Cardiac fibroblast (primary cell): ENCODE measurements at regions not wholly inside any gene's neighbourhood (a gene's known extent, or its start where the extent isn't known, plus 50 kb on each side); places are given as distances from the start of the nearest gene placed in this dataset.

ENCODE experiments used
- DNase-seq, 2 donors: peaks; one replicate each; pipeline versions ENCODE4 v3.0.0 to v3.0.0-alpha.2; 2010; ENCODE audit warnings: low read depth in 2 of 2
- H3K4me3 ChIP-seq, 2 donors: replicated peaks in 1 of 2; 1 replicate in 1 of 2; 2 replicates in 1 of 2; pipeline ENCODE4 v1.5.1; 2011; ENCODE audit warnings: low read depth in 2 of 2, low read length in 2 of 2, mild to moderate bottlenecking in 2 of 2, moderate library complexity in 1 of 2
- TF ChIP-seq, protein P1 (sequence below): IDR thresholded peaks from one replicate; pipeline ENCODE4 v1.5.1; 2011; ENCODE audit warnings: low read depth, mild to moderate bottlenecking, low read length, inconsistent platforms

DNA sequence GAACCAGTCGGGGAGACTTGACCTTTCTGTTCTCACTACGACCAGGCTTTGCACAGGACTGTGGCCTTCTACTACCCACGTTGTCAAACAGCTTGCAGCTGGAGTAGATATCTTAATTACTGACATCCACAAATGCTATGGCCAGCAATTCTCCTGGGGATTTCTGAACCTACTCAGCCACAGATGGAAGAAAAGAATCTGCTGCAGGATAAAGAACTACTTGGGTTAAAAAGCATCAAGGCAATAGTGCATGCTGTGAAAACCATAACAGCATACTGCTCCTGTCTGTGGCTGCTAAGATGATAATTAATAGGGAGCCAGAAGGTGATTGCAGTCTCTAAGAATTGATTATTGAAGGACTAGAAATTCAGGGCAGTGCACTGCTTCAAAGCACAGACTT, 859.2 kb upstream of the SEMA6D start:
- TF ChIP-seq, protein P1, sequence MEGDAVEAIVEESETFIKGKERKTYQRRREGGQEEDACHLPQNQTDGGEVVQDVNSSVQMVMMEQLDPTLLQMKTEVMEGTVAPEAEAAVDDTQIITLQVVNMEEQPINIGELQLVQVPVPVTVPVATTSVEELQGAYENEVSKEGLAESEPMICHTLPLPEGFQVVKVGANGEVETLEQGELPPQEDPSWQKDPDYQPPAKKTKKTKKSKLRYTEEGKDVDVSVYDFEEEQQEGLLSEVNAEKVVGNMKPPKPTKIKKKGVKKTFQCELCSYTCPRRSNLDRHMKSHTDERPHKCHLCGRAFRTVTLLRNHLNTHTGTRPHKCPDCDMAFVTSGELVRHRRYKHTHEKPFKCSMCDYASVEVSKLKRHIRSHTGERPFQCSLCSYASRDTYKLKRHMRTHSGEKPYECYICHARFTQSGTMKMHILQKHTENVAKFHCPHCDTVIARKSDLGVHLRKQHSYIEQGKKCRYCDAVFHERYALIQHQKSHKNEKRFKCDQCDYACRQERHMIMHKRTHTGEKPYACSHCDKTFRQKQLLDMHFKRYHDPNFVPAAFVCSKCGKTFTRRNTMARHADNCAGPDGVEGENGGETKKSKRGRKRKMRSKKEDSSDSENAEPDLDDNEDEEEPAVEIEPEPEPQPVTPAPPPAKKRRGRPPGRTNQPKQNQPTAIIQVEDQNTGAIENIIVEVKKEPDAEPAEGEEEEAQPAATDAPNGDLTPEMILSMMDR: no peak
- no peak for DNase-seq

DNA sequence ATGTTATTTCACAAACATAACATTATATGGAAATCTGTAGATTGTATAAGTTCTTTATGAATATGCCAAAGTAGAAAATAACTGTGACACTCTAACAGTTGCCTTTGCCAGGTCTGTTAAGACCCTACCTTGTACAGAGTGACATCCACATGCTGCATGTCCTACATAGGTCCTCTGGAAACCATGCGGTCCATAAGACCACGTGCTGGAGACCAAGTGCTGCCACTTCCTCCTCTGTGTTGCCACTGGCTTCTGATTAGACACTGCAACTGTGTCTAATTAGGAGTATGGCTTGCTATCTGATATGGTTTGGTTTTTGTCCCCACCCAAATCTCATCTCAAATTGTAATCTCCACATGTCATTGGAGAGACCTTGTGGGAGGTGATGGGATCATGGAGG, 855.5 kb upstream of the SEMA6D start:
- no peak overlapping the region for H3K4me3 ChIP-seq
- TF ChIP-seq, protein P1: no peak
- no peak for DNase-seq

More for the DNA sequence above, 859.2 kb upstream of the SEMA6D start:
- H3K4me3 ChIP-seq: no peak overlapping the region

DNA sequence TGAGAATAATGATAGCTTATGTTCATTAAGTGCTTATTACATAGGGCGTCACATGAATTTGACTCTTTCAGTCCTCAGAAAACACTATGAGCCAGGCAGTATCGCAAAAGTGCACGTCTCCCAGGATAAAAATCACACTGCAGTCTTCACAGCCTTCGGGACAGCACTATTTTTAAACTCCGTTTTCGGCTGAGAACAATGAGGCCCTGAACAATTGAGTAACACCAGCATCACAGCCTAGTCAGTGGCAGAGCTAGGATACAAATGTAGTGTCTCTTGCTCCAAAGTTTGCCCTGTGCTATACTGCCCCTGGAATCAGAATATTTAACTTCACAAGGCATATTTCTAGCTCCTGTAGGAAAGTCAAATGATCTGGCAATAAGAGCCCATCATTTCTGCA, 852.1 kb upstream of the SEMA6D start:
- no peak overlapping the region for H3K4me3 ChIP-seq
- TF ChIP-seq, protein P1: no peak
- no peak for DNase-seq

DNA sequence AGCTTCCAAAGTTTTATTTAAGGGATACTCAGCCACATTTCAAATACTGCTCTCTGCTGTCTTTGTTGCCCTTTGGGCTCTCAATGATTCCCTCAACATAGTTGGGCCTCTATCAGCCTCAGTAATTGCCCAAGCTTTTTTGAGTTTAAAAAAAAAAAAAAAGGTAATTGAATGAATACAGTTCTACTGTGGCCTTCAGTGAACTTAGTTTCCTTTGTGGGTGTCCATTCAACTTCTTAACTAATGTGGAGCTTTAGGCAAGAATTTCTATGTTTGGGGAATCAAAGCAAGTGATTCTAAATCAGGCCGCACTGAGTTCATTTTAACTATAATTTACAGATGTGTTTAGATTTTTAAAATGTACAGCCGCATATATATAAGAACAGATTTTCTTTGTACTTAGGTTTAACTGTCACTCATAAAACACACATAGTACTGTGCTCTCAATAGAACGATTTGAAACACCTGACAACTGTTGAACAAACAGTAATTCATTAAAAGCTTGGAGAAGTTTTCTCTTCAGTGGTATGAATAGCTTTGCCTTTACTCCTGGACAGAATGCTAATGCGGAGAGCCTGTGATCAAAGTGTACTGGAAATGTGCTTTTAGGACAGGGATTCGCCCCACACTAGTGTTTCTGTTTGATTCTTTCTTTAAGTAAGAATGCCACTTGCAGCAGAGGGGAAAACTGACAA, 844.9 kb upstream of the SEMA6D start:
- TF ChIP-seq, protein P1: no peak
- no peak overlapping the region for H3K4me3 ChIP-seq

DNA sequence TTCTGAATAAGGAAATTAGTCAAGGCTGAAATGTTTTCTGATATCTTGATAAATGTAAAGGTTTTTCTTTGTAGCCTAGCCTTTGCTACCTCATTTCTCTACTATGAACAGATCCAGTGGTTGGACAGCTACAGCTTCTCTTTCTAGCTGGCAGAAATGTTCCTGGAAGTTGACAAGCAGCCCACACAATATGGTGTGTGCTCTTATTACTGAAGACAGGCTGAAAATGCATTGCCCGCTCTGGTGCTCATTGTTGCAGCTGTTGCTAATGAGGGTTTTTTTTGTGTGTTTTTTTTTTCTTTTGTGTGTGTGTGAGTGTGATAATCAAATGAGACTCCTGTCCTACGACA, 844.3 kb upstream of the SEMA6D start:
- TF ChIP-seq, protein P1: no peak
- DNase-seq: no peak
- H3K4me3 ChIP-seq: no peak overlapping the region

More for the DNA sequence above, 844.9 kb upstream of the SEMA6D start:
- no peak for DNase-seq

DNA sequence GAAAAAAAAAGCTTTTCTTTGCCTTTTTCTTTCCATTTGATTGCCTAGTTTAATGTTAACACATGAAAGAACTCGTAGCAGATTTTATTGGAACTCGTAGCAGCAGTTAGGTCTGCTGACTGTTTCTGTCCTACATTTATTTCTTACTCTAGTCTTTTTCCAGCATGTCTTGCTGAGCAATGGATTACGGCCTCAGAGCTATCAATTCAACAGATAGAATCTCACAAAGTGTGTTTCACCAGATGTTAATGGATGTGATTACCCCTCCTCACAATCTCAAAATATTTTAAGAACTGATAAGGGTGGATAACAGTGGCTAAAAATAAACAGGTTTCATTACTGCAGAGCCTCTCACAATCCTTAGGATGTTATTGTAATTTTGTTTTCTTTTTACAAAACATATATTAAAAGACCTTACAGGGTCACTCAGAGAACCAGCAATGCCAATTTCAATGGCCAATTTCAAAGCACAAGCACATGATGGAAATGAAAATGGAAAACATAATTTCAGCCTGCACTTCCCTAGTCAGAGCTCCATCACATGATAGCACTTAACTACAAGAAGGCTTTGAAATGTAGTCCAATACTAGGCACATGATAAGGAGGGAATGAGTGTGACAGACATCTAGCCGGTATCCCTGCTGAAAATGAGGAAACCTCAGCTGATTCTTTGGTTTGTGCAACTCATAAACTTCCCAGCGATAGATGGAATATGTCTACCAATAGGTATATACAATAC, 838.1 kb upstream of the SEMA6D start:
- no peak overlapping the region for H3K4me3 ChIP-seq
- DNase-seq: no peak
- TF ChIP-seq, protein P1: no peak

DNA sequence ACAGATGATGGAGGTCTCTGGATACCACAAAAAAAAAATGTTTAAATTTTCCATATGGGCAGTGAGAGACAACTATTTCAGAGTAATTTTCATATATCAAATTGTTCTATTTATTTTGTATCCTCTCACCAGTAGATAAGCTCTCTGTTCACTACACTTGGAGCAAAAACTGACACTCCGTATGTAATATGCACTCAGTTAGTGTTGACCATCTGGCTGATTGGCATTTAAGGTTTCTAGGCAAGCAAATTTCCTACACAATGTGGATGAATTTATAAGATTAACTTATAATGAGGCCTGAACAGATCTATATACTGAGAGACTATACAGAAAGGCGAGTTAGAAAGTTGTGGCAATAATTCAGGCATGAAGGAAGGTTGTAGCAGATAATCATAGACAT, 836.5 kb upstream of the SEMA6D start:
- TF ChIP-seq, protein P1: no peak
- no peak for DNase-seq
- H3K4me3 ChIP-seq: no peak overlapping the region
